Central memory CD8-positive, alpha-beta T cell (primary cell): ENCODE measurements at regions not wholly inside any gene's neighbourhood (a gene's known extent, or its start where the extent isn't known, plus 50 kb on each side); places are given as distances from the start of the nearest gene placed in this dataset.

Experiments
- ATAC-seq: fragments of 150-1000 bp; cut with Tn5 transposase; replicated peaks from 2 replicates; pipeline ENCODE4 v1.10.0; 2022; ENCODE audit warnings: mild to moderate bottlenecking, moderate FRiP score, moderate number of reproducible peaks; ENCODE audit not compliant: poor library complexity, severe bottlenecking; ENCODE audit errors: extremely low read depth
- DNase-seq, 2 donors: peaks; one replicate each; pipeline ENCODE4 v3.0.0; 2021; ENCODE audit warnings: low spot score in 2 of 2
- H3K27ac Mint-ChIP-seq: one replicate; pipeline ENCODE4 v1.8.0; 2022; ENCODE audit warnings: low read depth, mild to moderate bottlenecking, moderate library complexity, mixed read lengths
- H3K27me3 Mint-ChIP-seq: one replicate; pipeline ENCODE4 v1.8.0; 2022; ENCODE audit warnings: mixed read lengths
- H3K36me3 Mint-ChIP-seq: one replicate; pipeline ENCODE4 v1.8.0; 2022; ENCODE audit warnings: mild to moderate bottlenecking, moderate library complexity, mixed read lengths; ENCODE audit not compliant: insufficient read depth
- H3K4me1 Mint-ChIP-seq: one replicate; pipeline ENCODE4 v1.8.0; 2022; ENCODE audit warnings: mixed read lengths
- H3K4me3 Mint-ChIP-seq: one replicate; pipeline ENCODE4 v1.8.0; 2022; ENCODE audit warnings: mild to moderate bottlenecking, moderate library complexity, mixed read lengths
- H3K9me3 Mint-ChIP-seq: one replicate; pipeline ENCODE4 v1.8.0; 2022; ENCODE audit warnings: mixed read lengths

DNA sequence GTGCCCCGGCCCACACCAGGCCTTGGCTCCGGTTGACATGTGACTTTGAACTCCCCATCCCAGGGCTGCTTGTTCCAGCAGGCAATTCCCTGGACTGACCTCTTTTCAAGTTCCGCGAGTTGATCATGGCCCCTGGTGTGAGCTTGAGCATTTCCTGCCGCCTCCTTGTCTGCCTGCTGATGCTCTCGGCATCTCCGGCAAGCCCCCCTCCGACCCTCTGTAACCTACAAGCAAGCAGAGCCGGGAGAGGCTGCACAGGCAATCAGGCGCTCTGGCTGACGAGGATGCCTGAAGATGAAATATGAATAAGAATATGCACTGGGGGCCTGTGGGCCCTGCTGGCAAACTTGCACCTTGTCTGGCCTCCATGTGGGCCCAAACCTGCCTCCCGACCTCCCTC lies 304.9 kb upstream of the MKI67 start:
- ATAC-seq (no peak), DNase-seq (no peak)
- H3K27me3 Mint-ChIP-seq = peaks cover 18% of the 10 kb centered on the region
- H3K36me3 Mint-ChIP-seq = no peaks in the 10 kb centered on the region
- H3K4me1 Mint-ChIP-seq = no peaks in the 10 kb centered on the region
- no peak overlapping the region for H3K4me3 Mint-ChIP-seq
- H3K27ac Mint-ChIP-seq = no peak overlapping the region
- no peaks in the 10 kb centered on the region for H3K9me3 Mint-ChIP-seq

DNA sequence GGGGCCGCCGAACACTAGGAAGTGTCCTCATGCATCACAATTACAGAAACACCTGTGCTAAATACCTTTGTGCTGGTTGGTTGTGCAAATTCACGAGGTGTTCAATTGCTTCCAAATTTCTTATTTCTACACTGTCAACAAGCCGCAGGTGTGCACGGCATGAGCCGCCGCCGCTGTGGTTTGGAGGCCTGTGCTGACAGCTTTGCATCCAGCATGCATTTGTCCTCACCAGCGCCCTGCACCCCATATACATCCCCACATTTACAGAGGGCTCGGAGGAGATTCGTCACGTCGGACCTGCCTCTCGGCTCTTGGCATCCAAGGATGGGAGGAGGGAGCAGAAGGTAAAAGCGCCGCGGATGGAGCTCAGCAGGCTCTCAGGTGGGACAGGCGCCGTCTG lies 305.3 kb upstream of the MKI67 start:
- Mint-ChIP-seq H3K4me1 (no peaks in the 10 kb centered on the region), H3K36me3 (no peaks in the 10 kb centered on the region), H3K27me3 (peaks cover 18% of the 10 kb centered on the region), H3K9me3 (no peaks in the 10 kb centered on the region), H3K4me3 (no peak overlapping the region), H3K27ac (no peak overlapping the region)
- ATAC-seq (no peak), DNase-seq (no peak)

DNA sequence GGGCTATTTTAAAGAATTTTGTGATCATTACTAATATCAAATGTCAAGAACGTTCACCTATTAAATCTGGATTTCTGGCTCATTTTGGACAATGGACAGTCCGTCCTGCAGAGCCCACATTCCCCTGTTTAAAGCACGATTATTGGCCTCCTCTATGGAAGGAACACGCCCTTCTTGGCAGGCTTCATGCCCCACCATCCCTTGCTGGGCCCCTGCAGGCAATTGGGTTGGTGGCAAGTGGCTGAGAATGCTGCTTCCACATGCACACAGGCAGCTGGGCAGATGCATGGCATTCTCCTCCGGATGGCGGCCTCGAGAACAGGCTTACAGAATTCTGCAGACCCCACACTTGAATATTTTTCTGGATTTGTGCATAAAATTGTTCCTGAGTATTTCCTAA lies 305.8 kb upstream of the MKI67 start:
- Mint-ChIP-seq H3K4me3 (no peak overlapping the region), H3K36me3 (no peaks in the 10 kb centered on the region), H3K4me1 (no peaks in the 10 kb centered on the region), H3K27ac (no peak overlapping the region), H3K27me3 (peaks cover 18% of the 10 kb centered on the region), H3K9me3 (no peaks in the 10 kb centered on the region)
- ATAC-seq (no peak), DNase-seq (no peak)

DNA sequence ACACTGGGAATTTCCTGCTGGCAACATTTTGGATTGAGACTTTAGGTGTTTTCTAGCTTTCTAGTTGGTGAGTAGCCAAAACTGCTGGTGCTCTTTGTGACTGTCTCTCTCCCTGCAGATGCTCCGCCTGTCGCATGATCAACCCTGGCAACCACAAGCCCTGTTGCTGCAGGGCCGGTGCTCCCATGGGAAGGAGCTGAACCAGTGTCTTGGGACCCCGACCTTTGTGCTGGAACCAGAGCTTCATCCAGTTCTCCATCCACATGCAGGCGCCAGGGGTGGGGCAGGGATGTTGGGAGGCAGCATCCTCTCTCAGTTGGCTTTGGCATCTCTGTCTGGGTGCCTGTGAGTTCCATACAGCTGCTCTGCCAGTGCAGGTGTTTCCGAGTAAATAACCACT lies 306.2 kb upstream of the MKI67 start:
- DNase-seq (no peak), ATAC-seq (no peak)
- no peak overlapping the region for H3K4me3 Mint-ChIP-seq
- H3K27ac Mint-ChIP-seq = no peak overlapping the region
- no peaks in the 10 kb centered on the region for H3K9me3 Mint-ChIP-seq
- no peaks in the 10 kb centered on the region for H3K4me1 Mint-ChIP-seq
- no peaks in the 10 kb centered on the region for H3K36me3 Mint-ChIP-seq
- peaks cover 18% of the 10 kb centered on the region for H3K27me3 Mint-ChIP-seq

DNA sequence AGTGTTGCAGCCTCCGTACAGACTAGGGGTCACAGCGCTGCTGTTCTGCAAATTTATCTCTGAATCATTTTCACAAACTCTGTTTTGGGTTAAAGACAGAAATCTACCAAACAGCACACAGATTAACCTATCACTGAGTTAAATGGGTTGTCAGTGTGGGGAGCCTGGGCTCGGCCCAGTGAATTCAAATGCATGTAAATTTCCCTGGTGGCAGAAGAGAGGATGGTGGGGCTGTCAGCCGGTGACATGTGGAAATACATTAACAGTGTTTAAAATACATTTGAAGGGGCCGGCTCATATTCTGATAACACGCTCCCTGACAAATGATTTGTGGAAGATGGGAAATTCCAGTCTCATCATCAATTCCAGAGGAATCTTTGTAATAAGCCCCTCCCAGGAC lies 309.6 kb upstream of the MKI67 start:
- peaks cover 18% of the 10 kb centered on the region for H3K27me3 Mint-ChIP-seq
- no peak for ATAC-seq
- H3K27ac Mint-ChIP-seq = no peak overlapping the region
- DNase-seq = no peak
- no peak overlapping the region for H3K4me3 Mint-ChIP-seq
- no peaks in the 10 kb centered on the region for H3K4me1 Mint-ChIP-seq
- H3K9me3 Mint-ChIP-seq = peaks cover 8% of the 10 kb centered on the region
- no peaks in the 10 kb centered on the region for H3K36me3 Mint-ChIP-seq

DNA sequence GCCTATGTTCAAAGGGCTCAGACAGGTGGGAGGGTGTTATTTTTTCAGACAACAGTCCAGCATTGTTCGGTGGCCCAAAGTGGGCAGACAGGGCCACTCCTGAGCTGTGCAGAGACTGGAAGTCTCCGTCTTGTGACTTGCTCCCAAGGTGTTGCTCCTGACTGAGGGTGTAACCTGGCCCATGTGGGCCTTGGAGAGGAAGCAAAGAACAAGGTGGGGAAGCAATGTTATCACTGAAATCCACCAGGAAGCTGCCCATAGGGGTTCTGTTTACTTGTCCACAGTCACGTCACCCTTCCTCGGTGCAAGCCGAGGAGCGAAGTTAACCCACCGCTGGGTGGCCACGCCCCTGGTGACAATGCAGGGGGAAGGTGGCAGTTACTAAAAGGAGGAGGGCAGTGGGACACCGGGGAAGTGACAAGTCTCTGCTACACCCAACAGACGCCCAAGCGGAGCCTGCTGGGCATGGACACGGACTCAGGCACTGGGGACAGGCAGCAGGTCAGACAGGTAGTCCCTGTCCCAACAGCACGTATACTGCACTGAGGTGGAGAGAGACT lies 311.6 kb upstream of the MKI67 start:
- peaks cover 8% of the 10 kb centered on the region for H3K9me3 Mint-ChIP-seq
- H3K4me1 Mint-ChIP-seq = no peaks in the 10 kb centered on the region
- H3K36me3 Mint-ChIP-seq = no peaks in the 10 kb centered on the region
- no peak overlapping the region for H3K27ac Mint-ChIP-seq
- no peak overlapping the region for H3K4me3 Mint-ChIP-seq
- ATAC-seq (no peak), DNase-seq (no peak)
- H3K27me3 Mint-ChIP-seq = peaks cover 25% of the 10 kb centered on the region

DNA sequence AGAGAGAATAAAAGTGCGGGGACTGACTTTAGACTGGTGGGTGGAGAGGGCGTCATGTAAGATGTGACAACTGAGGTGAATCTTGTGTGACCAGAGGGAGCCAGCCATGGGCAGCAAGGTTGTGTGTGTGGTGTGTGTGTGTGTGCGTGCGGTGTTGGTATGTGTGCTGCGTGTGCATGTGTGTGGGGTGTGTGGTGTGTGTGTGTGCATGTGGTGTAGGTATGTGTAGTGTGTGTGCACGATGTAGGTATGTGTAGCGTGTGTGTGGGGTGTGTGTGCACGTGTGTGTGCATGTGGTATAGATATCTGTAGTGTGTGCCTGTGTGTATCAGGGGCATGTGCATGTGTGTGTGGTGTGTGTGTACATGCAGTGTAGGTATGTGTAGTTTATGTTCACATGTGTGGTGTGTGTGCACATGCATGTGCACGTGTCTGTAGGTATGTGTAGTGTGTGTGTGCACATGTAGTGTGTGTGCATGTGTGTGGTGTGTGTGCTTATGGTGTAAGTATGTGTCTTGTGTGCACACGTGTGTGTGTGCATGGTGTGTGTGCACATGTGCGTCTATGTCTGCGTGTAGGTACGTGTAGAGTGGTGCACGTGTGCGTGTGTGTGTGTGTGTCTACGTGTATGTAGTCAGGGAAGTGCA lies 312.3 kb upstream of the MKI67 start:
- Mint-ChIP-seq H3K9me3 (peaks cover 8% of the 10 kb centered on the region), H3K36me3 (no peaks in the 10 kb centered on the region), H3K27ac (no peak overlapping the region), H3K4me1 (no peaks in the 10 kb centered on the region), H3K27me3 (peaks cover 25% of the 10 kb centered on the region), H3K4me3 (no peak overlapping the region)
- DNase-seq = no peak
- no peak for ATAC-seq

DNA sequence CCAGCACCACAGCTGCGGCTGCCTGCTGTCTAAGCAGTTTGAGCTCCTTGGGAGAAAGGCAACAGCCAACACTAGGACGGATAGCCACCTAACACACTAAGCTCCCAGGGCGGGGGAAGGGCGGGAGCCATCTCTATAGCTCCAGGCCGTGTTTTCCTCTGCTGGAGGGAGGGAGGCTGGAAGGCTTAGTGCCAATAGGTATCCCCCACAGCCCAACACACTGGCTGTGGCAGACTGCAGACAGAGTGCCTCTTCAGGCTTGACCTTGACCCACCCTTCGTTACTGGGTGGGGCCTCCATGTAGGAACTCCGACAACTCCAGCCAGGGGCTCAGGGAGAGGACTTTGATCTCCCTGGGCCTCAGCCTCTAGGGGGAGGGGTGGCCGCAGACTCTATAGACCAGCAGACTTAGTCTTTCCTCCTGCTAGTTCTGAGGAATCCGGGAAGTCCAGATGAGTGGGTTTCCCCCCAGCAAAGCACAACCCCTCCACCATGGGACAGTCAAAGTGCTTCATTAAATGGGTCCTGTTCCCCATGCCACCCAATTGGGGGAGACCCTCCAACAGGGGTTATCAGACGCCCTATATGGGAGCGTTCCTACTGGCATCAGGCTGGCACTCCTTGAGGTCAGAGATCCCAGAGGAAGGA lies 314.4 kb upstream of the MKI67 start:
- Mint-ChIP-seq H3K27ac (no peak overlapping the region), H3K27me3 (peaks cover 9% of the 10 kb centered on the region), H3K36me3 (no peaks in the 10 kb centered on the region), H3K9me3 (peaks cover 8% of the 10 kb centered on the region), H3K4me3 (no peak overlapping the region), H3K4me1 (no peaks in the 10 kb centered on the region)
- DNase-seq = no peak
- no peak for ATAC-seq

DNA sequence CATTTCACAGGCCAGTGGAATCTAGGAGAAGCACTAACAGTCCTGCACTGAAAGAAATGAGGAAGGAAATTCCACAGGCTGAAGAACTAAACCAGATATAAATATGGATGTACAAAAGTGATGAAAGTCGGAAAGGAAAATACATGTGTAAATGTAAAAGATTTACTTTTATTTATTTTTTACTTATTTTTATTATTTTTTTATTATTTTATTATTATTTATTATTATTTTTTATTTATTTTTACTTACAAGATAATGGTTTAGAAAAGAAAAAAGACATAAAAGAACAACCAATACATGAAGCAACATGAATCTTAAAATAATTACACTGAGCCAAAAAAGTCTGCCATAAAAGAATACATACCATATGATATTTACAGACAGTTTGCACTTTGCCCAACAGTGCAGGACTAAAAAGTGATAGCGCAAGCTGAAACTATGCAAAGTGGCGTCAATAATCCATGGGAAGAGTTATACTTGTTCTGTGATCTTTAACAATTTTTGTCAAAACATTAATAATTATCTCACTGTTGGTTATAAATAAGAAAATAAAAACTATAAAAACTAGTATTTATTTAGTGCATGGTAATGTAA lies 317.8 kb upstream of the MKI67 start:
- H3K9me3 Mint-ChIP-seq = no peaks in the 10 kb centered on the region
- ATAC-seq (no peak), DNase-seq (no peak)
- H3K4me1 Mint-ChIP-seq = no peaks in the 10 kb centered on the region
- H3K36me3 Mint-ChIP-seq = peaks cover 3% of the 10 kb centered on the region
- H3K27me3 Mint-ChIP-seq = peaks cover 14% of the 10 kb centered on the region
- H3K27ac Mint-ChIP-seq = no peak overlapping the region
- H3K4me3 Mint-ChIP-seq = no peak overlapping the region

DNA sequence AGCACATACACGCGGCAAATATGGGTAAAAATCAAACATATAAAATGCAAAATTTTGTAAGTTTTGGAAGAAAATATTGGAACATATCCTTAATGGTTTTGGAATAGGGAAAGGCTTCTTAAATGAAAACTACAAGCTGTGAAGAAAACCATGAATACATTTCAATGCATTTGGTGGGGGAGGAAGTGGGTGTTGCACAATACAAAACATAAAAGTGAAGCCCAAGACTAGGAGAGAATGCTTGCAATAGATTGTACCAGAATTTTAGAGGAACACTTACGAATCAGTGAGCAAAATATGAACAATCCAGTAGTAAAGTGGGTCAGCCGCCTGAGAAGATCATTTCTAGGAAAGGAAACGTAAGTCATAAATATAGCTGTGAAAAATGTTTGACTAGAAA lies 322.6 kb upstream of the MKI67 start:
- H3K9me3 Mint-ChIP-seq = no peaks in the 10 kb centered on the region

DNA sequence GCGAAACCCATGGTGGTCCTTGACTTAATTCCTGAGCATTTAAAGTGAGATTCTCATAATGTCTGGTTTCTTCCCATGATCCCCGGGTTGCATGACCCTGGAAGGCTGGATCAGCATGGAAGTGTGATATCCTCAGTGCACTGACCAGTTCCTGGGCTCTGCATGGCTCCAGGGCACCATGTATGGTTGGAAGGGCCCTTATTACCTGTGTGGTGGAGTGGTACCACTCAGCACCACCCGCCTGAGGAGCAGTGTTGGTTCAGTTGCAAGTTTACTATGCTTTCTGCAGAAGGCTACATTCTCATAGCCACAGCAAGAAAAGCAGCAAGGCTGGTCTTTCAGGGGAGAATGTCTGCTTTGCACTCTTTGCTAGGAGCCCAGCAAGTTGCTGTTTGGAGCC lies 325.7 kb upstream of the MKI67 start:
- H3K9me3 Mint-ChIP-seq = no peaks in the 10 kb centered on the region
- DNase-seq (no peak), ATAC-seq (no peak)
- no peak overlapping the region for H3K27ac Mint-ChIP-seq
- peaks cover 3% of the 10 kb centered on the region for H3K36me3 Mint-ChIP-seq
- peaks cover 11% of the 10 kb centered on the region for H3K27me3 Mint-ChIP-seq
- no peak overlapping the region for H3K4me3 Mint-ChIP-seq
- no peaks in the 10 kb centered on the region for H3K4me1 Mint-ChIP-seq

More for the DNA sequence above, 322.6 kb upstream of the MKI67 start:
- ATAC-seq = no peak
- Mint-ChIP-seq H3K27me3 (peaks cover 11% of the 10 kb centered on the region), H3K36me3 (peaks cover 3% of the 10 kb centered on the region), H3K27ac (no peak overlapping the region), H3K4me3 (no peak overlapping the region), H3K4me1 (no peaks in the 10 kb centered on the region)
- DNase-seq = no peak

DNA sequence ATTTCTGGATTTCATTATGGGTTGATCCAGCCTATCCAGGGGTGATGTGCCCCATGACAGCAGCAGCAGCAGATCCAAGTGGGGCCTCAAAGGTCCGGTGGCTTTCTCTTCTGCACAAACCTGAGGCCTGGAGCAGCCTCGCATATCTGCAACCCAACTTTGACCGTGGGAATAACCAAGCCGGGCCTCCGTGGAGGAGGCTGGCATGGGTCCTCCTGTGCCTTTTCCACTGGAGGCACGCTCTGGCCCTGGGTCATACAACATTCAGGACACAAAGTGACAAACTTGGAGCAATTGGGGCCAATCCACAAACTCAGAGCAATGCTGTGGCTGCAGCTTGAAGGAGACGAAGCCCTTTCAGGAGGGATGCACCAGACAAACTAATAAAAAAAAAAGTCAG lies 330.0 kb upstream of the MKI67 start:
- Mint-ChIP-seq H3K27me3 (no peaks in the 10 kb centered on the region), H3K36me3 (no peaks in the 10 kb centered on the region), H3K4me3 (no peak overlapping the region), H3K27ac (no peak overlapping the region), H3K4me1 (no peaks in the 10 kb centered on the region), H3K9me3 (no peaks in the 10 kb centered on the region)
- ATAC-seq (no peak), DNase-seq (no peak)

DNA sequence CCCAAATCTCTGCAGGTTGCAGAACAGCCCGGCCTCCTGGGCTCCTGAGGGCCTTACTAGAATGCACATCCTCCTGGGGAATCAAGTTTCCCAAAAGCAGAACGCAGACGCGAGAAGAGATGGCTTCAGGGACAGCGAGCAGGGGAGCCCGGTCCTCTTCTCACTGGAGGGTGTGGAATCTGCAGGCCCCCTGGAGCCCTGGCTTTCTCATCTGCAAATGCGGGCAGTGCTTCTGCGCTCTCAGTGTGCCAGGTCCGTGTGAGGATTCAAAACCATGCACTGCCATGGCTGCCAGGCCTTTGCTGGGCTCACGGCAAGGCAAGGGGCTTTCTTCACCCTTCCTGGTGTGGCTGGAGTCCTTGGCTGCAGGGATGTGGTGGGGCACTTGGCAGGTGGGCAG lies 330.9 kb upstream of the MKI67 start:
- Mint-ChIP-seq H3K4me3 (no peak overlapping the region), H3K36me3 (no peaks in the 10 kb centered on the region), H3K9me3 (no peaks in the 10 kb centered on the region), H3K27ac (no peak overlapping the region), H3K27me3 (no peaks in the 10 kb centered on the region), H3K4me1 (no peaks in the 10 kb centered on the region)
- no peak for ATAC-seq
- DNase-seq = no peak
